D341Med (cell line): ENCODE measurements at regions not wholly inside any gene's neighbourhood (a gene's known extent, or its start where the extent isn't known, plus 50 kb on each side); places are given as distances from the start of the nearest gene placed in this dataset.

Experiments used
- DNase-seq: peaks from one replicate; pipeline ENCODE4 v3.0.0; 2012; ENCODE audit warnings: low spot score

DNA sequence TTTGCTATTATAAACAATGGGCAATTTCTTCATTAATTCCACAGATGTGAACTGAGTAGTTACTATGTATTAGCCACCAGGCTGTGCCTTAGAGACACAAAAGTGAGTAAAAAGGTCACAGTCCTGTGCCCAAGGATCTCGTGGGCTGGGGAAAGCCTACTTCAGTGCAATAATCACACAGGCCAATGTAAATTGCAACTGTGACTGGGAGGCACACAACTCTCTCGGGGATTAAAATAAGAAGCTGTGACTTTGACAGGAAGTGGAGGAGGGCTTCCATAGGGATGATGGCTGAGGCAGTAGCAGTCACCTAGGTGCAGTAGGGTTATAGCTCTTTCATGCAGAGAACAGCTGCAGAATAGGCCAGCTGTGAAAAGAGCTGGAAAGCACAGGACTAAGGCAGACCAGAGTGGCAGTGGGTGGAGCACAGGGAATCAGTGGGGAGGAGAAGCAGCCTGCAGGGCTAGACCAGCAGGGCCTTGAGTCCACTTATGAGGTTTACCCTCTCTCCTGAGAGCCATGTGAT is 121.9 kb downstream of the MAB21L3 start:
- peak; percentile 34 for DNase-seq

GRCh38 chr1:116234429-116234828 is 123.2 kb downstream of the MAB21L3 start:
- peak; percentile 40 for DNase-seq

DNA sequence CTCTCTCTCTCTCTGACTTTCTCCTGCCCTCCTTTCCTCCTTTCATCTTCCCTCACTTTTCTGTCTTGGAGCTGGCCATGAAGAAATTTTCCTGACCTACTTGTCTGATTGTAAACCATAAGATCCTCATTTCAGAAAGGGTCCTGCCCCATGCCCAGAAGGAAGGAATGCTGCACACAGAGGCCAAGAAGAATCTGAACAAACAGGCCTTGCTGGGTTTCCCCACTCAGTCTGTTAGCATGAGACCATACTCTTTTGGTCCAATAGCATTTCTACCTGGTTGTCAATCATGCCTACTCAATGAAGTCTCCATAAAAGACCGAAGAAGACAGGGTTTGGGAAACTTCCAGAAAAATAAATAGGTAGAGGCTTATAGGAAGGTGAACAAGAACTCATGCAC is 128.7 kb downstream of the MAB21L3 start:
- no peak for DNase-seq

GRCh38 chr1:116242741-116243140 is 130.3 kb upstream of the ATP1A1 start:
- no peak for DNase-seq

- no peak for DNase-seq
Observed at GRCh38 chr1:116243333-116244054, 129.6 kb upstream of the ATP1A1 start.

- DNase-seq: no peak
Observed at GRCh38 chr1:116246174-116246573, 126.9 kb upstream of the ATP1A1 start.

DNA sequence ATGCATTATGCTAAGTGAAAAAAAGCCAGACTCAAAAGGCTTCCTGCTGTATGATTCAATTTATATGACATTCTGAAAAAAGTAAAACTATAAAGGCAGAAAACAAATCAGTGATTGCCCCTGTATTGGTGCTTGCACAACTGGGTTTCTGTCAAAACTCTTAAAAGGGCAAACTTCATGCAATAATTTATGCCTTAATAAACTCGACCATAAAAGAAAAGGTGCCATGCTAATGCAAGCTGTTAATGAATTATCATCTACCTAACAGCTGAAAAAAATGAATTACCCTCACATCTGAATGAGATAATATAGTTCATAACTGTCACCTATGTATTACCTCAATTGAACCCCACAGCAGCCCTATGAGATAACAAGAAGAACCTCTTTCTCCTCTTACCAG is 120.8 kb upstream of the ATP1A1 start:
- DNase-seq: no peak

DNA sequence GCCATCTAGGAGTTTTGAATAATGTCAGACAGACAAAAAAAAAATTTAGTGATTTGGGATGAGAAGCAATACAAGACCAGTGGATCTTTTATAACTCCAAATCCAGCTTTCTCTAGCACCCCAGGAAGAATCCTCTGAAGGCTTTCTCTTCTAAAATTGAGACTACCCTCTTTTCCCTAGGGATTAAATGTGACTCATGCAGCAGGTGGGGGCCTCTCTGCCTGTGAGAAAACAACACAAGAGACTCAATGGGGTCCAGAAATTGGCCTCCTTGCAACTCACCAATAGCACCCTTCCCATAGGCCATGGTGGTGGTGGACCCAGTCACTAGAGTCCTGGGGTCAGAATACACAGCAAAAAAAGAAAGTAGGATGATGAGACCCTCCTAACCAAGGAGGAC is 120.3 kb upstream of the ATP1A1 start:
- DNase-seq: no peak

GRCh38 chr1:116253566-116254382 is 119.3 kb upstream of the ATP1A1 start:
- no peak for DNase-seq

DNA sequence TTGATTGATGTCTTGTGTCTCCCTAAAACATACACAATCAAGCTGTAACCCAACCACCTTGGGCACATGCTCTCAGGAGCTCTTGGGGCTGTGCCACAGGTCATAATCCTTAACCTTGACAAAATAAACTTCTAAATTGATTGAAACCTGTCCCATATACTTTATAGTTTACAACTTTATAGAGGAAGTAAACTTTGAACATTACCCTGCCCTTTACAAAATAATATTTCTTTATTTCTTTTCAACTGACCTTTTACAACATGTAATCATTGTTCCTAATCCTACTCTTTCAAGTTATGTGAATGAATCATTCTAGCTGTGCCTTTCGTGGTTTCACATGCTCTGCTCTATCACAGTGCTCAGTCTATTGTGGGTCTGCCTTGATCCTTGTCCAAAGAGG is 118.3 kb upstream of the ATP1A1 start:
- no peak for DNase-seq

GRCh38 chr1:116255486-116256285 is 117.4 kb upstream of the ATP1A1 start:
- peak; percentile 59 for DNase-seq

DNA sequence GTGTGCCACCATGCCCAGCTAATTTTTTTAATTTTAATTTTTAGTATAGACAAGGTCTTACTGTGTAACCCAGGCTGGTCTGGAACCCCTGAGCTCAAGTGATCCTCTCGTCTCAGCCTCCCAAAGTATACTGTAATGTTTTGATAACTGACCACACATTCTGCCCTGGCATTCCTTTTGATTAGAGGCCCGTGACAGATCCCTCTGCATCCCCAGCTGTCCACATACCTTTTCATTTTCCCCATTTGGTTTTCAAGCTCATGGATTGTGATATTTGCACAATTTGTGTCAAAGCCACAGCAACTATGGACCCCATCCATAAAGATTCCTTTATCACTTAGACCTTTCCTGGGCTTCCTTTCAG is 116.8 kb upstream of the ATP1A1 start:
- DNase-seq: no peak

- DNase-seq: no peak
Observed at GRCh38 chr1:116256875-116257274, 116.2 kb upstream of the ATP1A1 start.

DNA sequence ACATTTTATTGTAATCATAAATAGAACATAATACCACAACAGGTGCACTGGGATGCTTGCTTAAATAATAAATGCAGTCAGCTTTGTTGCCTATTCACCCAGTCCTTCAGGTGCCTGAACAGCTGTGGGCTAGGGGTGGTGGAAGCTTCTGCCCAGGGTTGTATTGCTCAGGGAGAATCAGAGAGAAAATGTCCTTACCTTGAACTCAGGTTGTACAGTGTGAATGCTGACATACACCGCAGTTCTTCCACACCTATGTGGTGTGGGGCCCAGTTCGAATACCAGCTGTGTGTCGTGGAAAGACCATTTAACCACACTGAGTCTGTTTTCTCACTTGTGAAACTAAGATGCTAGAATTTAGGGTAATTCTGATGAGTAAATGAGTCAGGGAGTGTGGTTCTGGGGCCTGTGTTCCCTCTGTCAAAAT is 115.7 kb upstream of the ATP1A1 start:
- no peak for DNase-seq

DNA sequence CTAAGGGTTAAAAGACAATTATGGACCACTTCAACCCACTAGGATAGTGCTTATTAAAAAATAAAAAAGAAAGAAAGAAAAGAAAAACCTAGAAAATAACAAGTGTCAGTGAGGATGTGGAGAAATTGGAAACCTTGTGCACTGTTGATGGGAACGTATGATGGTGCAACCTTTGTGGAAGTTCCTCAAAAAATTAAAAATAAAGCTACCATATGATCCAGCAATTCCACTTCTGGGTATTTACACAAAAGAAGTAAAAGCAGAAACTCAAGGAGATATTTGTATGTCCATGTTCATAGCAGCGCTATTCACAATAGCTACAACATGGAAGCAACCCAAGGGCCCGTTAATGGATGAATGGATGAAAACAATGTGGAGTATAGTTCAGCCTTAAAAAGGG is 115.2 kb upstream of the ATP1A1 start:
- no peak for DNase-seq

- DNase-seq: no peak
Observed at GRCh38 chr1:116258668-116259419, 114.2 kb upstream of the ATP1A1 start.

- no peak for DNase-seq
Observed at GRCh38 chr1:116259663-116260062, 113.4 kb upstream of the ATP1A1 start.

- no peak for DNase-seq
Observed at GRCh38 chr1:116260115-116260514, 112.9 kb upstream of the ATP1A1 start.

GRCh38 chr1:116260621-116261020 is 112.4 kb upstream of the ATP1A1 start:
- DNase-seq: no peak

DNA sequence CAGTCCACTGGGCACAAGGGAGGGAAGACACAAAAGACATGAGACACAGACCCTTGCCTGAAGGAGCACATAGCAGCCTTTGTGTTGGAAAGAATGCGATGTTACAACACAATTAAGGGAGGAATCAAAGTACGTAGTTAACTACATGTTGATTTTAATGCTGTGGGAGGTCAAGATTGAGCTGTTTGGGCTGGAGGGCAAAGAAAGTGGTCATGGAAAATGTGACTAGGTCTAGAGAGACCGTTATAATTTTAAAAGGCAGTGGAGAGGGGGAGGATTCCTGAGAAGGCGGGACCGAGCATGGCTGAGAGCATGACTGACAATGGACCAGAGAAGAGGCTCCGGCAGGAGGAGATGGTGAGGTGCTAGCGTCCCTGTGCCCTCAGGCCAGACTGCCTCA is 111.8 kb upstream of the ATP1A1 start:
- no peak for DNase-seq

- DNase-seq: peak; percentile 41
Observed at GRCh38 chr1:116262207-116262994, 110.6 kb upstream of the ATP1A1 start.
